Psoas muscle (tissue), 7 donors: ENCODE measurements at regions not wholly inside any gene's neighbourhood (a gene's known extent, or its start where the extent isn't known, plus 50 kb on each side); places are given as distances from the start of the nearest gene placed in this dataset.

Source experiments
- ATAC-seq, 4 donors: fragments of 200-7000 bp; cut with Tn5 transposase; one replicate each; pipeline ENCODE4 v1.9.1; 2020; ENCODE audit warnings: moderate library complexity in 3 of 4, mild to moderate bottlenecking in 2 of 4
- DNase-seq, 2 donors: peaks; one replicate each; pipeline ENCODE4 v3.0.0-alpha.2; 2020
- H3K27ac ChIP-seq: fragments of 200-600 bp; one replicate; pipeline ENCODE4 v1.8.0; 2022
- H3K27me3 ChIP-seq, 3 donors: fragments of 200-600 bp in 1 of 3; one replicate each; pipeline versions ENCODE4 v1.6.1 to v1.8.0; 2013 to 2022; ENCODE audit warnings: low read length in 2 of 3, mild to moderate bottlenecking in 2 of 3, moderate library complexity in 1 of 3; ENCODE audit not compliant: insufficient read depth in 3 of 3
- H3K36me3 ChIP-seq, 2 donors: fragments of 200-600 bp in 1 of 2; one replicate each; pipeline versions ENCODE4 v1.6.1 to v1.8.0; 2013 to 2022; ENCODE audit warnings: low read depth in 1 of 2, mild to moderate bottlenecking in 1 of 2, moderate library complexity in 1 of 2; ENCODE audit not compliant: insufficient read depth in 1 of 2
- H3K4me1 ChIP-seq: fragments of 200-600 bp; one replicate; pipeline ENCODE4 v1.8.0; 2022
- H3K4me3 ChIP-seq: fragments of 200-600 bp; one replicate; pipeline ENCODE4 v1.8.0; 2022; ENCODE audit warnings: mild to moderate bottlenecking
- H3K9me3 ChIP-seq: fragments of 200-600 bp; one replicate; pipeline ENCODE4 v1.8.0; 2022
- CTCF ChIP-seq: fragments of 200-600 bp; IDR thresholded peaks from one replicate; pipeline ENCODE4 v1.8.0; 2022; ENCODE audit warnings: antibody characterized with exemption
- WGBS, 3 donors: extraction: QIAGEN DNeasy Blood & Tissue Kit; methylation state at CpG; one replicate each; pipeline versions ENCODE4 v1.1.6 to v1.1.7; 2013; 5-methylcytosine and 5-hydroxymethylcytosine counted together
- intact Hi-C, 2 donors: fragments of 100-400 bp; cut with DNase I; formaldehyde crosslinking; loops; one replicate each; pipeline versions ENCODE4 v1.11.0 to v1.14.2; 2022
- donor health status: healthy with polysubstance abuse.
- donor health status: DM: no; HTN: no; CAD: no; lungs with moderate emphysema.
- donor health status: Bipolar disorder and iron deficiency.
- donor health status: healthy.
- donor health status: DM: yes; HTN: yes; CAD: no.
- donor health status: DM: no; HTN: no; CAD: no.
- donor health status: DM: yes; HTN: yes; CAD: no.

- no peaks in the 10 kb centered on the region for H3K9me3 ChIP-seq
- no peaks in the 10 kb centered on the region for H3K27me3 ChIP-seq
- H3K4me3 ChIP-seq, result no peak overlapping the region
- intact Hi-C loops, result no loop called here
- 45 to 65% (median 46%) methylated on average over 1 of the region's 1 CpG for WGBS, 3 donors
- no peaks in the 10 kb centered on the region for H3K36me3 ChIP-seq
- no peak overlapping the region for H3K27ac ChIP-seq
- H3K4me1 ChIP-seq, result no peaks in the 10 kb centered on the region
- ATAC-seq (no peak), DNase-seq (no peak)
- no peak for TF ChIP-seq CTCF
Measured at GRCh38 chr5:40453689-40454088, 226.0 kb upstream of the PTGER4 start.

DNA sequence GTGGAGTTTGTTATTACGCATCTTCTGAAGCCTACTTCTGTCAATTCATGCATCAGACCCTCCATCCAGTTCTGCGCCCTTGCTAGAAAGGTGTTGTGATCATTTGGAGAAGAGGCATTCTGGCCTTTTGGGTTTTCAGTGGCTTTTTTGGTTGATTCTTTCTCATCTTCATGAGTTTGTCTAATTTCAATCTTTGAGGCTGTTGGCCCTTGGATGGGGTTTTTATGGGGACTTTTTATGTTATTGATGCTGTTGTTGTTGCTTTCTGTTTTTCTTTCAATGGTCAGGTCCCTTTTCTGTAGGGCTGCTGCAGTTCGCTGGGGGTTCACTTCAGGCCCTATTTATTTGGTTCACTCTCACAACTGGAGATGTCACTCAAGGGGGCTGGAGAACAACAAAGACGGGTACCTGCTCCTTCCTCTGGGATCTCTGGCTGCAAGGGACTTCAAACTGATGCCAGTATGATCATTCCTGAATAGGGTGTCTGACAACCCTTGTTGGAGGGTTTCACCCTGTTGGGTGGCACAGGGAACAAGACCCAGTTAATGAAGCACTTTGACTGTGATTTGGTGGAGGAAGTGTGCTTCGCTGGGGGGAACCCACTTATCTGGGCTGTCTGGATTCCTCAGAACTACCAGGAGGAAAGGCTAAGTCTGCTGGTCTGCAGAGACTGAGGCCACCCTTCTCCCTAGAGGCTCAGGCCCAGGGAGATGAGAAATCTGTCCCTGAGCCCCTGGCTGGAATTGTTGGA, 226.7 kb upstream of the PTGER4 start:
- no peaks in the 10 kb centered on the region for H3K27me3 ChIP-seq
- H3K9me3 ChIP-seq, result no peaks in the 10 kb centered on the region
- 88 to 96% (median 94%) methylated on average over 5 of the region's 5 CpGs for WGBS, 3 donors
- H3K36me3 ChIP-seq, result no peaks in the 10 kb centered on the region
- no peak overlapping the region for H3K4me3 ChIP-seq
- no peak overlapping the region for H3K27ac ChIP-seq
- intact Hi-C loops, result no loop called here
- no peaks in the 10 kb centered on the region for H3K4me1 ChIP-seq
- no peak for DNase-seq
- no peak for TF ChIP-seq CTCF
- ATAC-seq, result no peak

- Histone ChIP-seq H3K36me3 (no peaks in the 10 kb centered on the region), H3K27ac (no peak overlapping the region), H3K4me3 (no peak overlapping the region), H3K4me1 (no peaks in the 10 kb centered on the region), H3K27me3 (no peaks in the 10 kb centered on the region), H3K9me3 (peaks cover 5% of the 10 kb centered on the region)
- no peak for TF ChIP-seq CTCF
- 44 to 64% (median 53%) methylated on average over 1 of the region's 1 CpG for WGBS, 3 donors
- DNase-seq (no peak), ATAC-seq (no peak)
- intact Hi-C loops, result no loop called here
Measured at GRCh38 chr5:40447438-40447837, 232.3 kb upstream of the PTGER4 start.

GRCh38 chr5:40446910-40447309, 232.8 kb upstream of the PTGER4 start:
- H3K4me3 ChIP-seq, result no peak overlapping the region
- H3K36me3 ChIP-seq, result no peaks in the 10 kb centered on the region
- 45 to 82% (median 76%) methylated on average over 1 of the region's 1 CpG for WGBS, 3 donors
- no peak for TF ChIP-seq CTCF
- no peaks in the 10 kb centered on the region for H3K27me3 ChIP-seq
- DNase-seq (no peak), ATAC-seq (no peak)
- intact Hi-C loops, result no loop called here
- H3K4me1 ChIP-seq, result no peaks in the 10 kb centered on the region
- no peak overlapping the region for H3K27ac ChIP-seq
- H3K9me3 ChIP-seq, result peaks cover 5% of the 10 kb centered on the region

DNA sequence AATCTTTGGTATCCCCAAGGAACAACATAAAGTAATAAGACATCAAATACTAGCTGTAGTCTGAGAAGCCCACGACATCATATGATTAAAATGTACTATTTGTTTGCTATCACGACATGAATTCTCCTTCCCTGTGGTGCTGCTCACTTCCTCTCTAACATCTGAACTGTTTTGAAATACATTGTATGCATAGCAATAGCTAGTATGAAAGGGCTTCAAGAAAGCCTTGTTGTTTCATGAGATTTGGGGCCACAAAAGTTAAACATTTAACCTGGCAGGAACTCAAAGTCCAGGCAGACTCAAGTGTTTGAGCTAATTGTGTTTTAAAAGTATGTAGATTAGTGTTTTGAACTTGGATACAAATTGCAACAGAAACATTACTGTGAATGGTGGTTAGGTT, 237.4 kb upstream of the PTGER4 start:
- TF ChIP-seq CTCF, result no peak
- Histone ChIP-seq H3K9me3 (peaks cover 5% of the 10 kb centered on the region), H3K36me3 (no peaks in the 10 kb centered on the region), H3K4me1 (no peaks in the 10 kb centered on the region), H3K27me3 (no peaks in the 10 kb centered on the region), H3K4me3 (no peak overlapping the region), H3K27ac (no peak overlapping the region)
- DNase-seq (no peak), ATAC-seq (no peak)
- WGBS, 3 donors, result 38 to 45% (median 42%) methylated on average over 2 of the region's 2 CpGs
- intact Hi-C loops, result no loop called here
